ENCODE measurements at regions not wholly inside any gene's neighbourhood (a gene's known extent, or its start where the extent isn't known, plus 50 kb on each side); places are given as distances from the start of the nearest gene placed in this dataset.

- no peak for TF ChIP-seq CTCF (IDR thresholded peaks at IDR 0.05; ENCODE audit: poor library complexity, severe bottlenecking)
- TF ChIP-seq REST (IDR thresholded peaks at IDR 0.05; ENCODE audit: borderline replicate concordance) = no peak
- TF ChIP-seq EP300 (conservative IDR thresholded peaks at IDR 0.05; ENCODE audit: poor library complexity, severe bottlenecking) = no peak
- TF ChIP-seq EZH2 (IDR thresholded peaks at IDR 0.05; ENCODE audit: borderline replicate concordance, insufficient read depth, low read length, poor library complexity, severe bottlenecking) = no peak
These were observed 129.1 kb upstream of the TGFBR2 start for GRCh38 chr3:30477149-30477921.

Measured in neural cell (in vitro differentiated cells).